ENCODE measurements at regions not wholly inside any gene's neighbourhood (a gene's known extent, or its start where the extent isn't known, plus 50 kb on each side); places are given as distances from the start of the nearest gene placed in this dataset.
"Not testable (repeated sequence)": the region's sequence is repeated elsewhere in the genome, so short reads cannot be mapped to it uniquely, and the experiment has no call there.

DNA sequence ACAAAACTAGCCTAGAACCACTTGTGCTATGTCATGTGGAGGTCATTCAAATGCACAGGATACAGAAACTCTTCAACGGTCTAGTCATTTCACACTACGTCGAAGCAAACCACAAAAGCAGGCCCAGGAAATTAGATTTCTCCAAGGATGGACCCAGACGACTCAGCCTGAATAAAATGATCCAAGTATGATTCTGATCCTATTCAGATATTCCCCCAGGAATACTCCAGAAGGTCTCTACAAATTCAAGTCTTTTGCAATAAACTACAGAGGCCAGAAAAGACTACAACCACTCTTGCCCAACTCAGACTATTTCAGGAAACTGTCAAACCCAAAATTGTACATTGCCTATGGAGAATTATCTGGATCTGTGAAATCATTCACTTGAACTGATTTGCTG lies 422.5 kb downstream of the METTL4 start:
- 83% methylated on average over 4 of the region's 4 CpGs for WGBS
- Histone ChIP-seq H3K27ac (ENCODE audit: low read depth in 1 of 2, low read length in 1 of 2) (no peak overlapping the region), H3K4me1 (ENCODE audit: control insufficient read depth in 2 of 2, insufficient read depth in 2 of 2, low read length in 2 of 2) (no peaks in the 10 kb centered on the region), H3K36me3 (ENCODE audit: control insufficient read depth in 2 of 2, insufficient read depth in 2 of 2, low read length in 1 of 2) (no peaks in the 10 kb centered on the region), H3K9me3 (ENCODE audit: control insufficient read depth in 2 of 2, insufficient read depth in 1 of 2, low read length in 1 of 2) (no peaks in the 10 kb centered on the region), H3K27me3 (ENCODE audit: control insufficient read depth in 2 of 2, insufficient read depth in 1 of 2, low read length in 1 of 2) (no peaks in the 10 kb centered on the region), H3K4me3 (ENCODE audit: low read length in 2 of 2) (no peak overlapping the region)
- DNase-seq (ENCODE audit: low read depth in 6 of 9, low spot score in 9 of 9), result no peak

DNA sequence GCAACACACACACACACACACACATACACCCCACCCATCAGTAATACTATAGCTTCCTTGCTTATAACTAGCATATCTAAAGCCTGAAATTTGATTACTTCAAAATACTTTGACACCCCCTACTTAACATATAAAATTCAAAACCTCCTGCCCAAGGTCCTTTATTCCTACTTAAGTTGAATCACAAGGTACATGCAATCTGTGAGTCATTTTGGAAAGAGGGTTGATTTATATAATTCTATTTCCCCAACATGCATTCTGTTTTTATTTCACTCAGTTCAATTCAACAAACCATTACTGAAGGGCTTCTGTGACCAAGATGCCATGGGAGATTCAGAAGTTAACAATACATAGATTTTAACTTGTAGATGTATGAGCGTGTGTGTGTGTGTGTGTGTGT lies 420.7 kb downstream of the METTL4 start:
- H3K4me1 ChIP-seq (ENCODE audit: control insufficient read depth in 2 of 2, insufficient read depth in 2 of 2, low read length in 2 of 2), result no peaks in the 10 kb centered on the region
- no peak overlapping the region for H3K27ac ChIP-seq (ENCODE audit: low read depth in 1 of 2, low read length in 1 of 2)
- DNase-seq (ENCODE audit: low read depth in 6 of 9, low spot score in 9 of 9), result no peak
- 93% methylated on average over 1 of the region's 1 CpG for WGBS
- no peaks in the 10 kb centered on the region for H3K9me3 ChIP-seq (ENCODE audit: control insufficient read depth in 2 of 2, insufficient read depth in 1 of 2, low read length in 1 of 2)
- no peak overlapping the region for H3K4me3 ChIP-seq (ENCODE audit: low read length in 2 of 2)
- no peaks in the 10 kb centered on the region for H3K27me3 ChIP-seq (ENCODE audit: control insufficient read depth in 2 of 2, insufficient read depth in 1 of 2, low read length in 1 of 2)
- H3K36me3 ChIP-seq (ENCODE audit: control insufficient read depth in 2 of 2, insufficient read depth in 2 of 2, low read length in 1 of 2), result no peaks in the 10 kb centered on the region

DNA sequence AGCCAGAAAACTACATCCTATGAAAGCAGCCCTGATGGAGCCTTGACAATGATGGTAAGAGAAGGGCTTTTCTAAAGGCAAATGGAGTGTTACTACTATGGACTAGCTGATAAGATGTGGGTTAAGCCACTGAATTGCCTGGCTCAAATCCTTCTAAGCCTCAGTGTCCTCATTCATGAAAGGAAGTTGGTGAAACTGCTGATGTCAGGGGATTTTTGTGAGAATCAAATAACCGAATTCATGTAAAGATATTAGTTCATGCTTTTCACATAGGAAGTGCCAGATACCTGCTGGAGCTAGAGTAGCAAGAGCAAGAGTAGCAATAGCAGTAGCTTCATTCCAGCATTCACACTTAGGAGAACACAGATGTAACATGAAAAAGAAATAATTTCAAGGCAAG lies 417.0 kb downstream of the METTL4 start:
- no peaks in the 10 kb centered on the region for H3K36me3 ChIP-seq (ENCODE audit: control insufficient read depth in 2 of 2, insufficient read depth in 2 of 2, low read length in 1 of 2)
- WGBS, result 93% methylated on average over 1 of the region's 1 CpG

DNA sequence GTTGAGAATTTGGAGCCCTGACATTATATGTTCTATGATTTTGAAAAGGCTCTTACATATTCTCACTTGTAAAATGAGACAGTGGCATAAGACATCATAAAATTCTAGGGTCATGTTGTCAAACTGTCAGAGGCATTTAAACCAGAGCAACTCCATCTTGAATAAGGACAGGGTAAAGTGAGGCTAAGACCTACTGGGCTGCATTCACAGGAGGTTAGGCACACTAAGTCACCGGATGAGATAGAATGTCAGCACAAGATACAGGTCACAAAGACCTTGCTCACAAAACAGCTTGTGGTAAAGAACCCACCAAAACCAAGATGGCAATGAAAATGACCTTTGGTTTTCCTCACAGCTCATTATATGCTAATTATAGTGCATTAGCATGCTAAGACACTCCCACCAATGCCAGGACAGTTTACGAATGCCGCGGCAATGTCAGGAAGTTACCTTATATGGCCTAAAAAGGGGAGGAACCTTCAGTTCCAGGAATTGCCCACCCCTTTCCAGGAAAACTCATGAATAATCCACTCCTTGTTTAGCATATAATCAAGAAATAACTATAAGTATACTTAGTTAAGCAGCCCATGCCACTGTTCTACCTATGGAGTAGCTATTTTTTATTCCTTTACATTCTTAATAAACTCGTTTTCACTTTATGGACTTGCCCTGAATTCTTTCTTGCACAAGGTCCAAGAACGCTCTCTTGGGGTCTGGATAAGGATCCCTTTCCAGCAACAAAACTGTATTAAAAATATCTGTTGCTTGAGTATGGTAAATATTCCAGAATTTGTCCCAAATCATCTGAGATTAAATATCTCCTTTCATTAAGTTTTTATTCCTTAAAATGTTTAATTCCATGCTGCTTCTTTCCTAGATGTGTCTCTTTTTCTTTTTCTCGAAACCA lies 406.4 kb downstream of the METTL4 start:
- Histone ChIP-seq H3K4me3 (ENCODE audit: low read length in 2 of 2) (no peak overlapping the region), H3K27me3 (ENCODE audit: control insufficient read depth in 2 of 2, insufficient read depth in 1 of 2, low read length in 1 of 2) (no peaks in the 10 kb centered on the region), H3K27ac (ENCODE audit: low read depth in 1 of 2, low read length in 1 of 2) (no peak overlapping the region), H3K4me1 (ENCODE audit: control insufficient read depth in 2 of 2, insufficient read depth in 2 of 2, low read length in 2 of 2) (no peaks in the 10 kb centered on the region), H3K36me3 (ENCODE audit: control insufficient read depth in 2 of 2, insufficient read depth in 2 of 2, low read length in 1 of 2) (no peaks in the 10 kb centered on the region), H3K9me3 (ENCODE audit: control insufficient read depth in 2 of 2, insufficient read depth in 1 of 2, low read length in 1 of 2) (no peaks in the 10 kb centered on the region)
- WGBS, result 69% methylated on average over 7 of the region's 7 CpGs
- DNase-seq (ENCODE audit: low read depth in 6 of 9, low spot score in 9 of 9), result no peak

More for the DNA sequence above, 417.0 kb downstream of the METTL4 start:
- Histone ChIP-seq H3K9me3 (ENCODE audit: control insufficient read depth in 2 of 2, insufficient read depth in 1 of 2, low read length in 1 of 2) (no peaks in the 10 kb centered on the region), H3K4me1 (ENCODE audit: control insufficient read depth in 2 of 2, insufficient read depth in 2 of 2, low read length in 2 of 2) (no peaks in the 10 kb centered on the region), H3K27ac (ENCODE audit: low read depth in 1 of 2, low read length in 1 of 2) (no peak overlapping the region), H3K27me3 (ENCODE audit: control insufficient read depth in 2 of 2, insufficient read depth in 1 of 2, low read length in 1 of 2) (no peaks in the 10 kb centered on the region), H3K4me3 (ENCODE audit: low read length in 2 of 2) (no peak overlapping the region)
- no peak for DNase-seq (ENCODE audit: low read depth in 6 of 9, low spot score in 9 of 9)

DNA sequence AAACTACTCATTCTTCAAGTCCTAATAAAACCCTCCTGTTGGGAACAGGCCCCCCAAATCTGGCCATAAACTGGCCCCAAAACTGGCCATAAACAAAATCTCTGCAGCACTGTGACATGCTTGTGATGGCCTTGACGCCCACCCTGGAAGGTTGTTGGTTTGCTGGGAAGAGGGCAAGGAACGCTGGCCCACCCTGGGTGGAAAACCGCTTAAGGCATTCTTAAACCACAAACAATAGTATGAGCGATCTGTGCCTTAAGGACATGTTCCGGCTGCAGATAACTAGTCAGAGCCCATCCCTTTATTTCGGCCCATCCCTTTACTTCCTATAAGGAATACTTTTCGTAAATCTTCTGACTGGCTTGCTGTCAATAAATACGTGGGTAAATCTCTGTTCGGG lies 404.4 kb downstream of the METTL4 start:
- not testable (repeated sequence) for DNase-seq (ENCODE audit: low read depth in 6 of 9, low spot score in 9 of 9); H3K4me3 ChIP-seq (ENCODE audit: low read length in 2 of 2); H3K27me3 ChIP-seq (ENCODE audit: control insufficient read depth in 2 of 2, insufficient read depth in 1 of 2, low read length in 1 of 2); H3K36me3 ChIP-seq (ENCODE audit: control insufficient read depth in 2 of 2, insufficient read depth in 2 of 2, low read length in 1 of 2); H3K9me3 ChIP-seq (ENCODE audit: control insufficient read depth in 2 of 2, insufficient read depth in 1 of 2, low read length in 1 of 2); H3K27ac ChIP-seq (ENCODE audit: low read depth in 1 of 2, low read length in 1 of 2); H3K4me1 ChIP-seq (ENCODE audit: control insufficient read depth in 2 of 2, insufficient read depth in 2 of 2, low read length in 2 of 2)
- WGBS, result 83% methylated on average over 9 of the region's 9 CpGs

DNA sequence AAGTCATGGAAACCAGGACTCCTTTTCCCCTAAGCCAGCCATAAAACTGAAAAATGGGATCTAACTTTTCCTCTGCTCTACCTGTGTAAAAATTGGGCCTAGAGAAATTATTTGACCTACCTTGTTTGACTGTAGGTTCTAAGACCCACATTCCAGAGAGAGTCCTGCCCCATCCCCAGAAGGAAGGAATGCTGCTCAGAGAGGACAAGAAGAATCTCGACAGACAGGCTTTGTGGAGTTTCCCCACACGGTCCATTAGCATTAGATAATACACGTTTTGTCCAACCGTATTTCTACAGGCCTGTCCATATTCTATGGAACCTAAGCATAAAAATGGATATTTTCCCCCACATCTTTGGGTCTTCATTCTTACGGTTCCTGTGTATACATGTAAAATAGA lies 403.3 kb downstream of the METTL4 start:
- H3K27me3 ChIP-seq (ENCODE audit: control insufficient read depth in 2 of 2, insufficient read depth in 1 of 2, low read length in 1 of 2), result no peaks in the 10 kb centered on the region
- no peaks in the 10 kb centered on the region for H3K36me3 ChIP-seq (ENCODE audit: control insufficient read depth in 2 of 2, insufficient read depth in 2 of 2, low read length in 1 of 2)
- WGBS, result 74% methylated on average over 5 of the region's 5 CpGs
- H3K27ac ChIP-seq (ENCODE audit: low read depth in 1 of 2, low read length in 1 of 2), result no peak overlapping the region
- no peaks in the 10 kb centered on the region for H3K9me3 ChIP-seq (ENCODE audit: control insufficient read depth in 2 of 2, insufficient read depth in 1 of 2, low read length in 1 of 2)
- H3K4me3 ChIP-seq (ENCODE audit: low read length in 2 of 2), result no peak overlapping the region
- H3K4me1 ChIP-seq (ENCODE audit: control insufficient read depth in 2 of 2, insufficient read depth in 2 of 2, low read length in 2 of 2), result no peaks in the 10 kb centered on the region
- DNase-seq (ENCODE audit: low read depth in 6 of 9, low spot score in 9 of 9), result no peak

DNA sequence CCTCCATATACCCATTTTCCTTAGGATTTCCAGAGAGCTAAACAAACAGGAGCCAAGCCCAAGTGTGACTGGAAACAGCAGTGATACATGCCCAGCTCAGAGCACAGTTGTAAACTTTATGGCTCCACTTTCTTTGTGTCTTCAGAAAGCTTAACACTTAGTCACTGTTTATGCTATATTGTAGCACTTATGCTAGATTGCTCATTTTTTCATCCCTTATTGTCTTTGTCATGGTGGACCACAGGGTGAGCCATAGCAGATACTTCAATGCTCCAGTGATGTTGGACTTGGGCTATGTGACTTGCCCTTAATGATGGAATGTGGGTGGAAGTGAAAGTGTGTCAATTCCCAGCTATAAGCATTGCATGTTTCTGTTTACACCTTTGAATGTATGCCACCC lies 401.6 kb downstream of the METTL4 start:
- peak in 2 of 9 donors; percentile 3 to 15 for DNase-seq (ENCODE audit: low read depth in 6 of 9, low spot score in 9 of 9)
- Histone ChIP-seq H3K9me3 (ENCODE audit: control insufficient read depth in 2 of 2, insufficient read depth in 1 of 2, low read length in 1 of 2) (no peaks in the 10 kb centered on the region), H3K27ac (ENCODE audit: low read depth in 1 of 2, low read length in 1 of 2) (no peak overlapping the region), H3K36me3 (ENCODE audit: control insufficient read depth in 2 of 2, insufficient read depth in 2 of 2, low read length in 1 of 2) (no peaks in the 10 kb centered on the region), H3K4me1 (ENCODE audit: control insufficient read depth in 2 of 2, insufficient read depth in 2 of 2, low read length in 2 of 2) (no peaks in the 10 kb centered on the region), H3K27me3 (ENCODE audit: control insufficient read depth in 2 of 2, insufficient read depth in 1 of 2, low read length in 1 of 2) (no peaks in the 10 kb centered on the region), H3K4me3 (ENCODE audit: low read length in 2 of 2) (no peak overlapping the region)

DNA sequence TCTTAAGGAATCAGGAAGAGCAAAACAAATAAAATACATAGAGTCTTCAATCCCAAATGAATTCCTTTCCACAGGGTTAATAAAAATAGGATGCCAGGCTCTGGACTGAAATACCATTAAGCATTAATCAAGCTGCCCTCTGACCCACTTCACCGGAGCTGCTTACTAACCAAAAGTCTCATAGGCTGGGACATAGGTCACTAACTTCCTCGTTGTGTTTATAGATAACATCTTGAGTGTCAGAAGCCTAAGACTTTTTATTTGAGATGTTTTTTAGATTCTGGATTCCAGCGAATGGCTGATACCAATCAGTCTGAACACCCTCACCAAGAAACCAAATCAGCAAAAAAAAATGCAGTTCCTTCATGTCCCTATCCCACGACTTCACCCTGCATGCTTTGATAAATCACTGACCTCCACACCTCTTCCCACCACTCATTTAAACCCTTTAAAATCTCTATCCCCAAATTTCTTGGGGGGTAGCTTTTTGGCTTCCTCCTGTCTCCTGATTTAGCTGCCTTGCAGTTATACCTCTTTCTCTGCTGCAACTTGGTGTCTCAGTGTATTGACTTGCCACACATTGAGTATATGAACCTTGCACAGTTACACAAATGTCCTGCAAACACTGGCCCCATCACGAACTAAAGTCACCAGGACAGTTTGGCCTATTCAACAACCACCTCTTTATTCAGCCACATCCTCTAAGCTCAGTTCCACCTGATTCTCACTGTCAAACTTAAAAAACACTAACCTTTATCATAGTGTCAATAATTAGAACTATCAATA lies 399.3 kb downstream of the METTL4 start:
- DNase-seq (ENCODE audit: low read depth in 6 of 9, low spot score in 9 of 9), result no peak
- no peak overlapping the region for H3K27ac ChIP-seq (ENCODE audit: low read depth in 1 of 2, low read length in 1 of 2)
- WGBS, result 40% methylated on average over 5 of the region's 5 CpGs

DNA sequence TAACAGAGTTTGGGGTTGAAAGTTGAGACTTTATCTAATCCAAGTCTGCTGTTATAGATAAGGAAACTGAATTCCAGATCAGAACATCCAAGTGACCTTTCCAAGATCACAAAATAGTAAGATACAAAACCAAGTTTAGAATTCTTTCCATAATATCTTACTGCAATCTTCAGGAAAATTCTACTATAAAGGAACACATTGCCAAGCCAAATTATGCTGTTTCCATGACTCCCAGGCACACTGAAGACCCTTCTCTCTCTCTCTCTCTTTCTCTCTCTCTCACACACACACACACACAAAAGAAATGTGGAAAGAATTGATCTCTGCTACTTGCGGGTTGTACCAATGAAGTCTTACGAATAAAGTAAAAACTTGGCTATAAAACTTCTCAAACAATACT lies 398.4 kb downstream of the METTL4 start:
- Histone ChIP-seq H3K4me3 (ENCODE audit: low read length in 2 of 2) (no peak overlapping the region), H3K4me1 (ENCODE audit: control insufficient read depth in 2 of 2, insufficient read depth in 2 of 2, low read length in 2 of 2) (no peaks in the 10 kb centered on the region), H3K9me3 (ENCODE audit: control insufficient read depth in 2 of 2, insufficient read depth in 1 of 2, low read length in 1 of 2) (no peaks in the 10 kb centered on the region), H3K27me3 (ENCODE audit: control insufficient read depth in 2 of 2, insufficient read depth in 1 of 2, low read length in 1 of 2) (no peaks in the 10 kb centered on the region), H3K36me3 (ENCODE audit: control insufficient read depth in 2 of 2, insufficient read depth in 2 of 2, low read length in 1 of 2) (no peaks in the 10 kb centered on the region), H3K27ac (ENCODE audit: low read depth in 1 of 2, low read length in 1 of 2) (no peak overlapping the region)
- DNase-seq (ENCODE audit: low read depth in 6 of 9, low spot score in 9 of 9), result no peak
- 97% methylated on average over 2 of the region's 2 CpGs for whole genome bisulfite sequencing

More for the DNA sequence above, 399.3 kb downstream of the METTL4 start:
- Histone ChIP-seq H3K9me3 (ENCODE audit: control insufficient read depth in 2 of 2, insufficient read depth in 1 of 2, low read length in 1 of 2) (no peaks in the 10 kb centered on the region), H3K36me3 (ENCODE audit: control insufficient read depth in 2 of 2, insufficient read depth in 2 of 2, low read length in 1 of 2) (no peaks in the 10 kb centered on the region), H3K27me3 (ENCODE audit: control insufficient read depth in 2 of 2, insufficient read depth in 1 of 2, low read length in 1 of 2) (no peaks in the 10 kb centered on the region), H3K4me3 (ENCODE audit: low read length in 2 of 2) (no peak overlapping the region), H3K4me1 (ENCODE audit: control insufficient read depth in 2 of 2, insufficient read depth in 2 of 2, low read length in 2 of 2) (no peaks in the 10 kb centered on the region)
